ENCODE measurements at regions not wholly inside any gene's neighbourhood (a gene's known extent, or its start where the extent isn't known, plus 50 kb on each side); places are given as distances from the start of the nearest gene placed in this dataset.

GRCh38 chr13:112202966-112203365 lies 136.0 kb downstream of the SOX1 start:
- Histone ChIP-seq H3K9ac (ENCODE audit: low read length) (no peak overlapping the region), H3K9me2 (ENCODE audit: insufficient read depth, low read length) (no peaks in the 10 kb centered on the region), H4K20me1 (ENCODE audit: insufficient read depth) (no peaks in the 10 kb centered on the region), H2AFZ (ENCODE audit: low read depth, low read length) (no peak overlapping the region), H3K27me3 (ENCODE audit: insufficient read depth, low read depth, low read length) (no peaks in the 10 kb centered on the region), H3F3A (ENCODE audit: insufficient read depth, low read length, poor library complexity, severe bottlenecking) (no peaks in the 10 kb centered on the region), H3K79me2 (replicated peaks; ENCODE audit: insufficient read depth, low read length) (no peaks in the 10 kb centered on the region), H3K36me3 (ENCODE audit: insufficient read depth, low read length) (no peaks in the 10 kb centered on the region), H3K27ac (ENCODE audit: low read length) (no peak overlapping the region), H3K9me3 (ENCODE audit: low read length) (no peaks in the 10 kb centered on the region), H3K4me2 (ENCODE audit: low read length) (no peak overlapping the region), H3K4me3 (ENCODE audit: low read length) (no peak overlapping the region)
- no peak for TF ChIP-seq SMC3 (conservative IDR thresholded peaks at IDR 0.05; ENCODE audit: poor library complexity)
- no peak for TF ChIP-seq MXI1 (conservative IDR thresholded peaks at IDR 0.05; ENCODE audit: poor library complexity, severe bottlenecking)

GRCh38 chr13:112203614-112204013 lies 136.7 kb downstream of the SOX1 start:
- Histone ChIP-seq H2AFZ (ENCODE audit: low read depth, low read length) (no peak overlapping the region), H3K4me2 (ENCODE audit: low read length) (no peak overlapping the region), H3K9ac (ENCODE audit: low read length) (no peak overlapping the region), H3K4me3 (ENCODE audit: low read length) (no peak overlapping the region), H3K9me2 (ENCODE audit: insufficient read depth, low read length) (no peaks in the 10 kb centered on the region), H3K79me2 (replicated peaks; ENCODE audit: insufficient read depth, low read length) (no peaks in the 10 kb centered on the region), H3K27me3 (ENCODE audit: insufficient read depth, low read depth, low read length) (no peaks in the 10 kb centered on the region), H3F3A (ENCODE audit: insufficient read depth, low read length, poor library complexity, severe bottlenecking) (no peaks in the 10 kb centered on the region), H3K36me3 (ENCODE audit: insufficient read depth, low read length) (no peaks in the 10 kb centered on the region), H3K9me3 (ENCODE audit: low read length) (no peaks in the 10 kb centered on the region), H3K27ac (ENCODE audit: low read length) (no peak overlapping the region), H4K20me1 (ENCODE audit: insufficient read depth) (no peaks in the 10 kb centered on the region)
- no peak for TF ChIP-seq MXI1 (conservative IDR thresholded peaks at IDR 0.05; ENCODE audit: poor library complexity, severe bottlenecking)
- peak; percentile 55 for TF ChIP-seq POLR2AphosphoS5 (IDR thresholded peaks at IDR 0.05)

- Histone ChIP-seq H3K79me2 (replicated peaks; ENCODE audit: insufficient read depth, low read length) (no peaks in the 10 kb centered on the region), H2AFZ (ENCODE audit: low read depth, low read length) (no peak overlapping the region), H3K27me3 (ENCODE audit: insufficient read depth, low read depth, low read length) (no peaks in the 10 kb centered on the region), H3K9ac (ENCODE audit: low read length) (peak overlapping the region; percentile 28), H3K27ac (ENCODE audit: low read length) (peak overlapping the region; percentile 4), H3K4me2 (ENCODE audit: low read length) (no peak overlapping the region), H3K36me3 (ENCODE audit: insufficient read depth, low read length) (no peaks in the 10 kb centered on the region), H3K9me3 (ENCODE audit: low read length) (no peaks in the 10 kb centered on the region), H4K20me1 (ENCODE audit: insufficient read depth) (no peaks in the 10 kb centered on the region), H3K4me3 (ENCODE audit: low read length) (peak overlapping the region; percentile 11), H3K9me2 (ENCODE audit: insufficient read depth, low read length) (no peaks in the 10 kb centered on the region), H3F3A (ENCODE audit: insufficient read depth, low read length, poor library complexity, severe bottlenecking) (no peaks in the 10 kb centered on the region)
- TF ChIP-seq RAD21 (conservative IDR thresholded peaks at IDR 0.05) (no peak), POLR2AphosphoS5 (IDR thresholded peaks at IDR 0.05) (peak; percentile 29)
Observed at GRCh38 chr13:112204346-112205327, 137.7 kb downstream of the SOX1 start.

GRCh38 chr13:112205990-112206389 lies 139.0 kb downstream of the SOX1 start:
- Histone ChIP-seq H3K9ac (ENCODE audit: low read length) (no peak overlapping the region), H3K9me3 (ENCODE audit: low read length) (no peaks in the 10 kb centered on the region), H3K36me3 (ENCODE audit: insufficient read depth, low read length) (no peaks in the 10 kb centered on the region), H3K79me2 (replicated peaks; ENCODE audit: insufficient read depth, low read length) (no peaks in the 10 kb centered on the region), H3K9me2 (ENCODE audit: insufficient read depth, low read length) (no peaks in the 10 kb centered on the region), H3K27ac (ENCODE audit: low read length) (no peak overlapping the region), H2AFZ (ENCODE audit: low read depth, low read length) (no peak overlapping the region), H3K4me2 (ENCODE audit: low read length) (no peak overlapping the region), H3K4me3 (ENCODE audit: low read length) (no peak overlapping the region), H4K20me1 (ENCODE audit: insufficient read depth) (no peaks in the 10 kb centered on the region), H3K27me3 (ENCODE audit: insufficient read depth, low read depth, low read length) (no peaks in the 10 kb centered on the region), H3F3A (ENCODE audit: insufficient read depth, low read length, poor library complexity, severe bottlenecking) (no peaks in the 10 kb centered on the region)
- TF ChIP-seq CTCF (IDR thresholded peaks at IDR 0.05; ENCODE audit: poor library complexity, severe bottlenecking) (no peak), POLR2AphosphoS5 (IDR thresholded peaks at IDR 0.05) (peak; percentile 30)

Data from neural cell (in vitro differentiated cells).